Loucy (cell line): ENCODE measurements at regions not wholly inside any gene's neighbourhood (a gene's known extent, or its start where the extent isn't known, plus 50 kb on each side); places are given as distances from the start of the nearest gene placed in this dataset.

Experiments
- H2AFZ ChIP-seq: fragments of 200-600 bp; sonication (generic); 2 replicates; pipeline ENCODE4 v1.6.0; 2016; ENCODE audit warnings: antibody characterized with exemption, mild to moderate bottlenecking, low read length, moderate library complexity
- H3F3A ChIP-seq: fragments of 200-600 bp; 2 replicates; pipeline ENCODE4 v1.6.0; 2016; ENCODE audit warnings: antibody characterized with exemption, low read depth, mild to moderate bottlenecking
- H3K27me3 ChIP-seq: fragments of 200-600 bp; sonication (generic); 2 replicates; pipeline ENCODE4 v1.6.1; 2014; ENCODE audit warnings: low read length, mild to moderate bottlenecking; ENCODE audit not compliant: insufficient read depth, poor library complexity, severe bottlenecking
- H3K36me3 ChIP-seq: fragments of 200-600 bp; sonication (generic); 2 replicates; pipeline ENCODE4 v1.6.1; 2016; ENCODE audit warnings: low read length; ENCODE audit not compliant: insufficient read depth
- H3K4me1 ChIP-seq: fragments of 200-600 bp; sonication (generic); 2 replicates; pipeline ENCODE4 v1.5.1; 2014; ENCODE audit warnings: low read length, mild to moderate bottlenecking; ENCODE audit not compliant: insufficient read depth, poor library complexity, severe bottlenecking
- H3K4me2 ChIP-seq: fragments of 200-600 bp; sonication (generic); 2 replicates; pipeline ENCODE4 v1.6.0; 2014; ENCODE audit warnings: antibody characterized with exemption, low read length, low read depth, mild to moderate bottlenecking; ENCODE audit not compliant: poor library complexity, severe bottlenecking
- H3K4me3 ChIP-seq: fragments of 200-600 bp; sonication (generic); 2 replicates; pipeline ENCODE4 v1.5.1; 2014; ENCODE audit warnings: low read length, mild to moderate bottlenecking, mixed read lengths; ENCODE audit not compliant: poor library complexity, severe bottlenecking
- H3K79me2 ChIP-seq: fragments of 200-600 bp; sonication (generic); 2 replicates; pipeline ENCODE4 v1.6.1; 2014; ENCODE audit warnings: low read length; ENCODE audit not compliant: insufficient read depth
- H3K9ac ChIP-seq: fragments of 200-600 bp; sonication (generic); 2 replicates; pipeline ENCODE4 v1.6.0; 2014; ENCODE audit warnings: mild to moderate bottlenecking, low read depth, low read length, moderate library complexity; ENCODE audit not compliant: poor library complexity, severe bottlenecking
- H3K9me2 ChIP-seq: fragments of 200-600 bp; sonication (generic); replicated peaks from 2 replicates; pipeline ENCODE4 v1.6.1; 2016; ENCODE audit warnings: low read depth, low read length, mixed read lengths
- H3K9me3 ChIP-seq: fragments of 200-600 bp; sonication (generic); 2 replicates; pipeline ENCODE4 v1.6.1; 2014; ENCODE audit warnings: mild to moderate bottlenecking, antibody characterized with exemption, low read length, low read depth; ENCODE audit not compliant: insufficient read depth
- H4K20me1 ChIP-seq: fragments of 200-600 bp; sonication (generic); 2 replicates; pipeline ENCODE4 v1.6.0; 2014; ENCODE audit warnings: antibody characterized with exemption, low read length, mild to moderate bottlenecking; ENCODE audit not compliant: insufficient read depth, poor library complexity, severe bottlenecking
- EZH2phosphoT487 ChIP-seq: fragments of 200-600 bp; IDR thresholded peaks from 2 replicates; pipeline ENCODE4 v1.6.1; 2018; ENCODE audit warnings: antibody characterized with exemption, mild to moderate bottlenecking, moderate library complexity, borderline replicate concordance
- TF ChIP-seq, protein P1 (sequence below): fragments of 200-600 bp; sonication (generic); conservative IDR thresholded peaks from 2 replicates; pipeline ENCODE4 v1.5.1; 2014; ENCODE audit warnings: mild to moderate bottlenecking, antibody characterized with exemption, low read length

DNA sequence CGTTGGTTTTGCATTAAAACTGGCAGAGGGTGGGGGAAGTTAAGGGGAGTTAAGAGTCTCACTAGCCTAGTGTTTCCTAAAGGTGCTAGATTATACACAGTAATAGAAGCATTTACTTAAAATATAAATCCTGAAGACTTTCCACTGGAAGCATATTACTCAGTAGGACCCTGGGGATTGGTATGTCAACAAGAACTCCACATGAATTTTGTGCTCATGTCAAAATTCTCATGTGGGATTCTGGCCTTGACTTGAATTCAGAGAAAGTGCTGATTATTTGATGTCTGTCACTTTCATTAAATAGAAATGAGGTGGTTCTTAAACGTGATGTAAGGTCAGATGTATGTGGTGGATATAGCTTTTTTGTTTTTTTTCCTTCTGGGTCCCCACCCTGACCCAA is 997.2 kb downstream of the TUSC7 start:
- Histone ChIP-seq H2AFZ (no peak overlapping the region), H3K79me2 (no peaks in the 10 kb centered on the region), H3K4me3 (no peak overlapping the region), H3K9me3 (no peaks in the 10 kb centered on the region), H3K27me3 (no peaks in the 10 kb centered on the region), H3K36me3 (no peaks in the 10 kb centered on the region), H4K20me1 (no peaks in the 10 kb centered on the region), H3K4me2 (no peak overlapping the region), H3K4me1 (no peaks in the 10 kb centered on the region), H3K9ac (no peak overlapping the region), H3F3A (no peaks in the 10 kb centered on the region), H3K9me2 (no peaks in the 10 kb centered on the region)
- TF ChIP-seq, protein P1, sequence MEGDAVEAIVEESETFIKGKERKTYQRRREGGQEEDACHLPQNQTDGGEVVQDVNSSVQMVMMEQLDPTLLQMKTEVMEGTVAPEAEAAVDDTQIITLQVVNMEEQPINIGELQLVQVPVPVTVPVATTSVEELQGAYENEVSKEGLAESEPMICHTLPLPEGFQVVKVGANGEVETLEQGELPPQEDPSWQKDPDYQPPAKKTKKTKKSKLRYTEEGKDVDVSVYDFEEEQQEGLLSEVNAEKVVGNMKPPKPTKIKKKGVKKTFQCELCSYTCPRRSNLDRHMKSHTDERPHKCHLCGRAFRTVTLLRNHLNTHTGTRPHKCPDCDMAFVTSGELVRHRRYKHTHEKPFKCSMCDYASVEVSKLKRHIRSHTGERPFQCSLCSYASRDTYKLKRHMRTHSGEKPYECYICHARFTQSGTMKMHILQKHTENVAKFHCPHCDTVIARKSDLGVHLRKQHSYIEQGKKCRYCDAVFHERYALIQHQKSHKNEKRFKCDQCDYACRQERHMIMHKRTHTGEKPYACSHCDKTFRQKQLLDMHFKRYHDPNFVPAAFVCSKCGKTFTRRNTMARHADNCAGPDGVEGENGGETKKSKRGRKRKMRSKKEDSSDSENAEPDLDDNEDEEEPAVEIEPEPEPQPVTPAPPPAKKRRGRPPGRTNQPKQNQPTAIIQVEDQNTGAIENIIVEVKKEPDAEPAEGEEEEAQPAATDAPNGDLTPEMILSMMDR: no peak

DNA sequence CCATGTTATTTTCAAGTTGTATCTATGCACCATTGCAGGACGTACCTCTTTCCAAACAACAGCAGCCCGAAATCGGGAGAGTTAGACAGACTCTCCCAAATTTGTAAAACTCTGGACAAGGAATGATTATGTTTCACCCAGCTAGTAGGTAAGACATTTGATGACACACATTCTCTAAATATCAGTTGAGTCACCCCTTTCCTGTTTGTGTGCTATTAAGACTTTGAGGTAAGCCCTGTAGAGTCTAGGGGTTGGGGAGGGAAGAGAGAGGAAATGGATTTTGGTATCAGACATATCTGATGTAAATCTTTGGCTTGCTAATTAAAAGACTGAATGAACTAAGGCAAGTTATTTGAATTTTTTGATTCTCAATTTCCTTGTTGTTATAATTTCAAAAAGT is 999.0 kb downstream of the TUSC7 start:
- H3K36me3 ChIP-seq: no peaks in the 10 kb centered on the region
- H3K4me2 ChIP-seq: no peak overlapping the region
- H3K4me3 ChIP-seq: no peak overlapping the region
- no peak for TF ChIP-seq EZH2phosphoT487
- TF ChIP-seq, protein P1: no peak
- no peaks in the 10 kb centered on the region for H3K27me3 ChIP-seq
- H2AFZ ChIP-seq: no peak overlapping the region
- H3F3A ChIP-seq: no peaks in the 10 kb centered on the region
- no peaks in the 10 kb centered on the region for H3K9me2 ChIP-seq
- no peaks in the 10 kb centered on the region for H3K9me3 ChIP-seq
- no peak overlapping the region for H3K9ac ChIP-seq
- no peaks in the 10 kb centered on the region for H3K4me1 ChIP-seq
- H4K20me1 ChIP-seq: no peaks in the 10 kb centered on the region
- H3K79me2 ChIP-seq: no peaks in the 10 kb centered on the region

DNA sequence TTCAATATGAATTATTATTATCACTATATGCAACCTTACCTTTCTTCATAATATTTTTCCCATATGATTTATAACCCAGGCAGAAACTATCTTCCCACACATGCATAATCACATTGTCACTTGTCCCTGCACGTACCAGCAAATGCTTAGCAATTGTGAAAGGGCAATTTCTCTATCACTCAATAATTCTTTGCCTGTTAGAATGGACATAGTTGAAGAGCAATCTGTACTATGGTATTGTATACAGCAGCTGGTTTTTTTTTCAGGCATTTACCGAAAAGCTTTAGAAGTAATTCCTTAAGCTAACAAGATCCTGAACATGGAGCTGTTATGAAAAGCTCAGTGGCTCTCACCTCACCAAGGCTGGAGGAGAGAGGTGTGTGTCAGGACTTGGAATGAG is 999.5 kb downstream of the TUSC7 start:
- H3K4me2 ChIP-seq: no peak overlapping the region
- no peak overlapping the region for H3K9ac ChIP-seq
- H2AFZ ChIP-seq: no peak overlapping the region
- H3K9me3 ChIP-seq: no peaks in the 10 kb centered on the region
- no peaks in the 10 kb centered on the region for H3K9me2 ChIP-seq
- H3K36me3 ChIP-seq: no peaks in the 10 kb centered on the region
- H3K4me3 ChIP-seq: no peak overlapping the region
- no peaks in the 10 kb centered on the region for H3K27me3 ChIP-seq
- TF ChIP-seq, protein P1: no peak
- no peak for TF ChIP-seq EZH2phosphoT487
- H3K4me1 ChIP-seq: no peaks in the 10 kb centered on the region
- no peaks in the 10 kb centered on the region for H3K79me2 ChIP-seq
- no peaks in the 10 kb centered on the region for H4K20me1 ChIP-seq
- H3F3A ChIP-seq: no peaks in the 10 kb centered on the region
